ENCODE measurements at regions not wholly inside any gene's neighbourhood (a gene's known extent, or its start where the extent isn't known, plus 50 kb on each side); places are given as distances from the start of the nearest gene placed in this dataset.

DNA sequence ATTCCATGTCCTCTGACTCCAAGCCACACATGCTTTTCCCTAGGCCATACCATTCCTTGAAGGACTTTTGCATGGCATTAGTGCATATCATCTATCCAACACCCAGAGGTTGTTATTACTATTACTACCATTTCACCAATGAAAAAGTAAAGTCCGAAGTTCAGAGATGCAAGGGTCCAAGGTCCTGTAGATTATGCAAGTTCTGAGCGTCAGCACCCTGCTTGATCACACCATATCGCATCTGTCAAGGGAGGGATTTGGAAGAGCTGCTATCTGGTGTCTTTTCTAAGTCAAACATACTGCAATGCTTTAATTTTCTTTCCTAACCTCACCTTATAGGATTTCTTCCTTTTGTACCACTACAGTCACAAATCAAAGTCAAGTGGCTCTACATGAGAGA lies 214.7 kb upstream of the CADM1 start:
- DNase-seq (ENCODE audit: low spot score), result no peak

DNA sequence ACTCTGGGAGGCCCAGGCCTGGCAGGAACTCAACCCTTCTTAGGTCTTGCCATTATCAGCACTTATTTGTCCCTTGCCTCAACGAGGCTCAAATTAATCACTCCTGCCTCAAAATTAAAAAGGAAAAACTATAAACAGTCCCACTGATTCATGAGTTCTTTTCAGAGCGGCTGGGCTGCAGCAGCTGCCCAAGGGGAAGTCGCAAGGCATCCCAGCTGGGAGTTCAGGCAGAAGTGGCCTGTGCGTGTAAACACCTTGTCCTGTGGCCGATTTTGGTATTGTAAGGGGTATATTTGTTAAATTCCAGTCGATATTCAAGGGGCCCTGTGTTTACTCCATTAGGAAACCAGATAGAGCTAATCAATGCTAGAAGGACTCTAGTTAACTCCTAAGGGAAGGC lies 213.9 kb upstream of the CADM1 start:
- no peak for DNase-seq (ENCODE audit: low spot score)

DNA sequence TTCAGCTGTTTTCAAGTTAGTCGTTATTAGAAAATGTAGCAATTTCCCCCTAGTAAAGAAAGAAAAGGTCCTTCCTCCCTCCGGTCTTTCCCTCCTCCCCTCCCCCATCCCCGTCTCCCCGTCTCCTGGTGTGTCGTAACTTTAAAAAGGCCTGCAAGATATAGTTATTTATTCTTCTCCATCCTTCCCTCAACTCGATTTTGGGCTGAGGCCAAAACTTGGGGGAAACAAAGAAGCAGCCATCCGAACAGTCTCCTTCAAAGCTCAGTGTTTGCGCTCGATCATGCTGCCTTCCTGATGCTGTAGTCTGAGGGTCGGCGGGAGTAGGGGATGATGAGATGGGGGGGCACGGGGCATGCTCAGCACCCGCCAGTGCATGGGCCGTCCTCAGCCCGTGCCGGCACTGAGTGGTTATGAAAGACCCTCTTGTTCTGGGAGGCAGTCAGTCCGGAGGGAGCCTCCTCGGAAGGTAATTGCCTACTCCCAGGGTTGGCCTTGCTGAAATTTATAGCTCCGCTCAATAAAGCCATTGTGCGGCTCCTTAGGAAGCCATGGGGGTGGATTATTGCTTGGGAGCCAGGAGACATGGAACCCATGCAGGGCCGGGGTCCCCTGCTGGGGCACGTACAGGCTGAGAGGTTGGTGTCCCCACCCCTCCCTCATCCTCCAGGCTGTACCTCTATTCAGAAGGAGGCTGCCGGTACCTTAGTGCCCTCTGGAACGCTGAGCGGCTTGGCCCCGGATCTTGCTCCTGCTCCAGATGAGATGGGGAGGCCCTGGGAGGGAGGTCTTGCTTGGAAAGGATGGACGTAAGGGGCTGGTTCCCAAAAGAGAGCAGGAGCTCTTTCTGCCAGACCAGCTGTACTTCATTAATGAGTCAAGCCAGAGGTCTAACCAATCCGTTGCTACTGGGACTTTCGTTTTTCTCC lies 212.7 kb upstream of the CADM1 start:
- no peak for DNase-seq (ENCODE audit: low spot score)

DNA sequence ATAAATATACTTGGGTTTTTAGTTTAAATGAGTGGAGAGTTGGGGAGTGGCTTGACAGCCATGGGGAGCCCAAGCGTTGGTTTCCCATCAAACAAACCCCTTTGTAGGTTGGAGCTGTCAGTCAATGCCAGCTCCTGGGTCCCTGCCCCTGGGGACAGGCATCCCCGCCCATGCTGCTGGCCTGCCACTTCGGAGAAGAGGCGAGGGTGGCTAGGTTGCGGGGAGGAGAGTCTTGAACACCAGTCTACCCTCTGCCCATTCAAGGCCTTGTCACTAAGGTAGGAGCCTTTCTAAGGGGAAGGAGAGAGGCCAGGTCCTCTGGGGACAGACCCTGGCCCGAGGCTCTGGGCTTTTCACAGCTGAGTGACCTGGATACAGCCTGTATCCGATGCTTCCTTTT lies 211.9 kb upstream of the CADM1 start:
- DNase-seq (ENCODE audit: low spot score), result no peak

DNA sequence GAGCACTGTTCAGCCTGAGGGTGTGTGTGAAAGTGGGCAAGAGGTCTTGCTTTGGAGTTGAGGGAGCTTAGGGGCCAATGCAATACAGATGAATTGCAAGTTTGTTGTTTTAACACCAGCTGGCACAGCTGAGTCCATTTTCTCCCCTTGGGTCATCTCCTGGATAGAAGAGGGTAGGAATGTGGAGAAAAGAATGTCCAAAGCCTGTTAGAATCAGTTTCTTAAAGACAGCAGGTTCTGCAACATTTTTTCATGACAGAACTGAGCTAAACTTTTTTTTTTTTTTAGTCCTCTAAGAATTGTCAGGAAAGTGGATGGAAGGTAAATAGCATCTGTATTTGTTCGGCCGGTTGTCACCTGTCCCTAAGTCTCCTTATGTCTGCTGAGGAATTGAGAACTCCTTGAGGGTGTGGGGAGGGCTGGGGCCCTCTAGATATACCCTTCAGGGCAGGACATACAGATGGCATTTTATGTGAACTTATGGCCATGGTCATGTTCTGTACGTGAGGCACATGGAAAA lies 211.1 kb upstream of the CADM1 start:
- no peak for DNase-seq (ENCODE audit: low spot score)

DNA sequence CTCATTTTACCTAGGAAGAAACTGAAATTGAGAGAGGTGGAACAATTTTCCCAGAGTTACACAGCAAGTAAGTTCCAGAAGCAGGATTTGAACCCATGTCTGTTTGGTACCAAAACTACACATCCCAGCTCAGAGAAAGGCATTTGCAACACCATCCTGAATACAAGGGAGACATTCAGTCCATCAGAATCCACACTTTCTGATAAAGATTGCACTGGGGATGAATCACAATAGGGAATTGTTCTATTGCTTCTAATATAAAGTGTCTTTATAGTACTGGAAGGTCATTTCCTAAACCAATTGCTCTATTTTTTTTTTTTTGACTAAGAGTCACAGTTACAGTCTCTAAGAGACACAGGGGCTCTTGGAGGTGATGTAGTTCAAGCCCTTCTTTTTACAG lies 208.1 kb upstream of the CADM1 start:
- no peak for DNase-seq (ENCODE audit: low spot score)

DNA sequence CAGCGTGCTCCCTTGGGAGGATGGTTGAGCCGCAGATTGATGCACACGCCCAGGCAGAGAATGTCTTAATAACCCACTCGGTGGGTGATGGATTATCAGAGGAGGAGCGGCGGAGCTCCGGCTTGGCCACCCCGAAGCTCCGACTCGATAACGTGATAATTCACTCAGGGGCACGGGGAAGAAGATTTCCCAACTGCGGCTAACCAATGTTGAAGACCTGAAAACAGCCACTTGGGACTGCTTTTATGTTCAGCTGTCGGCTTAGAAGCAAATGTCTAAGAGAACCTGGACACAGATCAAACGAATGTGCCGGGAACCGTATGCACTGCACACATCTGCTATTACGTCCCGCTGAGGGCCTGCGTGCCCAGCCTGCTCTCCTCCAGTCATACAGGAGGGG lies 206.8 kb upstream of the CADM1 start:
- no peak for DNase-seq (ENCODE audit: low spot score)

DNA sequence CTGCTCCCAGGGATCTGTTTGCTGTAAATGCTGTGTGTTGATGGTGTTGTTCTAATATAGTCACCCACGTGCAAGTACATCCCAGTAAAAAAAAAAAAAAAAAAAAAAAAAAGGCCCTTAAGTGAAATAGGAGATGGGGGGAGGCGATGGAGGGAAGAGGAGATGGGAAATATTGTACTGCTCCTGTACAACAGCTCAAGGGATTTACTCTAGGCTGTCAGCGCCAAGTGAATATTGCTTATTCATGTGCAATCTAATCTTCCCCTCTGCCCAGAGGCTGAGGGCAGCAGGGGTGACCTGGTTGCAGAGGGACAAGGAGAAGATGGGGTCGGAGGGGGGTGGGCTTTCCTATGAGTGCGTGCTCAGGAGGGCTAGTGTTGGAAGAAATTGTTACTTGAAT lies 206.2 kb upstream of the CADM1 start:
- DNase-seq (ENCODE audit: low spot score), result no peak

DNA sequence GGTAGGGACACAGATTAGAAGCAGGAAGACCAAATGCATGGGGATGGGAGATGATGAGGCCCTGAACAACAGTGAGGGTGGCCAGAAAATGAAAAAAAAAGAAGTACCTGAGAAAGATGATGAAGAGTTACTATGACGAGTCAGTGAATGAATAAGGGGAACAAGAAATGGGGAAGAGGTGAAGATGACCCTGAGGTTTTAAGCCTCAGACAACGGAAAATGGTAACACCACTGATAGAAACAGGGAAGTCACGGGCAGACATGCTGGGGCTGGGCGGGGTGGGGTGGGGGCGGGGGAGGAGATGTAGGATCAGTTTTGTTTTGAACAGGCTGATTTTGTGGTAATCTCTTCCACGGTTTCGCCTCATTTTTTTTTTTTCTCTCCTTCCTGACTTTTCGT lies 205.1 kb upstream of the CADM1 start:
- no peak for DNase-seq (ENCODE audit: low spot score)

DNA sequence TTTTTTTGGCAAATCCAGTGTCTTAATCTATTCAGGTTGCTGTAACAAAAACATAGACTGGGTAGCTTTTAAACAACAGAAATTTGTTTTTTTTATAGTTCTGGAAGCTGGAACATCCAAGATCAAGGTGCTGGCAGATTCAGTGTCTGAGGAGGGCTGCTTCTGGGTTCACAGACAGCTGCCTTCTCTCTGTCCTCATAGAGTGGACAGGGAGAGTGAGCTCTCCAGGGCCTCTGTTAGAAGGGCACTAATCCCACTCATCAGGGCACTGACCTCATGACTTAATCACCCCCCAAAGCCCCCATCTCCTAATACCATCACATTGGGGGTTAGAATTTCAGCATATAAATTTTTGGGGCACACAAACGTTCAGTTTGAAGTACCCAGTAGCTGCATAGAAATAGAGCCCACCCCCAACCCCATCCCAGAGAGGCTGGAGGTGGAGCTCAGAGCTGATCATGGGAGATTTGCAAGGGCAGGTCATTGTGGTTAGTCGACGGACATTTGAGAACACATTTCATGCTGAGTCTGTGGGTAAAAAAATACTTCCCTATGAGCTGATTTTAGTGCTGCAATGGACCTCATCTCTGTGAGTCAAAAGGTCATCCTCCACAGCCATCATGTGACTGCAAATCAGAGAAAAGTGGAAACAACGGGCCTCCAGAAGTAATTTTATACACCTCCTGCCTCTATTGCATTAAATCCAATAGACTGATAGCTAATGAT lies 203.1 kb upstream of the CADM1 start:
- DNase-seq (ENCODE audit: low spot score), result no peak

DNA sequence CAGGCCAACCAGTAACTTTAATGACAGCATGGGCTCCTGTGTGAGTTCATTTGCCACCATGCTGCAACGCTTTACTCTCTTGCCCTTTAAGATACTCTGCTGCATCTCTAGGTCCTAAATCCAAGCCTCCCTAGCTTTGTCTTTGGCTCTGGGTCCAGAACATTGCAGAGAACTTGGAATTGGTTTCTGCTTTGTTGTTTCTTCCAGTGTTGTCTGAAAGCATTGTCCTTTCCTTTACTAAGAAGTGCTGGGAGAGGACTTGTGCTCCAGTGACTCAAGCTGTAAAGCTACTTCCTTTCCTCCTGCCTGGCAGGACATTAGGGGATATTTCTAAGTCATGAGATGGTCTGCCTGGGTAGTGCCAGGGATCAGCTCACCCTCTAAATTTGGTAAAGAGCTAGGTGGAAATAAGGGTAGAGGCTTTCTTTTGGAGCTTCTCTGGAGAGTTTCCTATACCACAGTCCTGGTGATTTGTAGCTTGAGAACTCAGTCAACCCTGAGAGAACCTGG lies 202.5 kb upstream of the CADM1 start:
- no peak for DNase-seq (ENCODE audit: low spot score)

DNA sequence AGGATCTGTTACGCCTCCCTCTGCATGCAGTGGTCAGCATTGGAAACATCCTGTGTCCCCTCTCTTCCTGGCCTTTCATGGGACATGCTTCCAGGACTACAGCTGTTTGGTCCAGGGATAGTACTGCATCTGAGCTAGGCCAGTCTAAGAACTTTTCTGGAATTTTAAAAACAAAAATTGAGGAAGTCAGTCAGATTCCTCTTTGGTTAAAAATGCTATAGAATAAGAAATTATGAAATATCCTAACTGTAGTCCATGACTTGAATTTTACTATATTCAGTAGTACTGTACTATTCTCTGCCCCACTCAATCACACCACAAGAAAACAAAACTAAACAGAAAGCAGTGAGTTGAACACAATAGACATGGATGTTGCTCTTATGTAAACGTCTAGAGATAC lies 201.0 kb upstream of the CADM1 start:
- DNase-seq (ENCODE audit: low spot score), result no peak

DNA sequence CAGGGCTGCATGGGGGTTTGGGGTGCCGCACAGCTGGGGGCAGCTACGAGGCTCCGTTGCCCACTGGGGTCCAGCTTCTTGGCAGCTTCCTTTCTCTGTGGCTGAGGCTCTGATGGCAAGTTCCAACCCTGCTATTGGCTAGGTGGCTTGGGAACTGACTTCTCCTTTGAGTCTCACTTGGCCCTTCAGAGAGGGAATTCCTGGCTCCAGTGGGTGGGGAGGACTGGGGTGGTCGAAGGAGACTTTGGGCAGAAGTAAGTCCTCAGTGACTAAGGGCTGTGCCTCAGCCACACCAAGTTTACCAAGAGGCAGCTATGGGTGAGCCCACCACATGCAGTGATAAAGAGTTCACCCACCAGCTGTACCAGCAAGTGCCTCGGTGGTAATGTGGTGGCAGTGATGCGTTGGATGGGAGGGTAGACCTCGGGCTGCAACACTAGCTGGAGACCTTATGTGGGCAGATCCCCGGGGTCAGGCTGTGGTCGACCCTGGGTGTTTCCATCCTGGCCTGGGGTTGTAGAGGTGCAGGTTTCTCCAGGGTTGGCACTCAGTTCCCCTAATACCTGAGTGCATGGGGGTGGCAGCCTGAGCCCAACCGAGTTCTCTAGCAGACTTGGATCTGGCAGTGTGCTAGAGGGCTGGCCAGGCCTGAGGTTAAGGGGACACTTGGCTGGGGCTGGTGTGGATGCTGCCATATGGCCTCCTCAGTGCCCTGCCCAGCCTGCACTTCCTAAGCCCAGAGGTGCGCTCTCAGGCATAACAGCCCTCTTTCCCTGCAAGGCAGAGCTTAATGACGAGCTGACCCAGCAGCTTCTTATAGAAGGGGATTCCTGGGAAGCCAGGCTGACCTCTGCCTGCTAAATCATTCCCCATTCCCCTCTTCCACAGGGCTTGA lies 197.0 kb upstream of the CADM1 start:
- DNase-seq (ENCODE audit: low spot score), result no peak

DNA sequence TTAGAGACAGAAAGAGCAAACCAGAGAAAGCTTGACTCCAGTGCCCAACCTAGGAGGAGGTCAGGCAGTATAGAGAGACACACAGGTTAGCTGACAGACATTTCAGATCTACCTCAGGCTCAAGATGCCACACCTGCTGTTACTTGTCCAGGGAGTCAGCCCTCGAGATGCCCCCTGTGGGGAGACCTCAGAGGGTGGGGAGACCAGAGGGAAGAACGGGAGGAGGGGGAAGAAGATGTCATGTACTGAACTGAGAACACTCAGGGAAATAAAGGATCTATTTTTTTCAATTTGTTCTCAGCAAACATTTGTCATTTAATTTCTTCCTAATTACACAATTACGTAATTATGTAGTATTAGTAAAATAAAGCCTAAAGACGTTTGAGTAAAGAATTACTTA lies 196.3 kb upstream of the CADM1 start:
- DNase-seq (ENCODE audit: low spot score), result no peak

DNA sequence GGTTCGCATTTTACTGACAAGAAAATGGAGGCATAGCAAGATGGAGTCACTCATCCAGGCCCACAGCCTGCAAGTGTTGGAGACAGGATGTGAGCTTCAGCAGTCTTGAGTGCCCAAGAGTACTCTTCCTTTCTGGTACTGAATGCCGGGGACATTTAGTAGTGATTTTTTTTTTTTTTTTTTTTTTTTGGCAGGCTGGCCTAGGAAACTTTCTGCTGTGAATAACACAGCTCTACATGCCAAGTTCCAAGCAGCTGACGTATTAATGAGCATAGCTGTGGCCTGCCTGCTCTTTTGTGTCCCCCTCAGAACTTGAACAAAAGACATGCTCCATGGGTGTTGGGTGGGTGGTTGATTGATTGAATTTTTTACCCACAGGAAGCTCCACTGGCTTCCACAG lies 195.5 kb upstream of the CADM1 start:
- DNase-seq (ENCODE audit: low spot score), result no peak

DNA sequence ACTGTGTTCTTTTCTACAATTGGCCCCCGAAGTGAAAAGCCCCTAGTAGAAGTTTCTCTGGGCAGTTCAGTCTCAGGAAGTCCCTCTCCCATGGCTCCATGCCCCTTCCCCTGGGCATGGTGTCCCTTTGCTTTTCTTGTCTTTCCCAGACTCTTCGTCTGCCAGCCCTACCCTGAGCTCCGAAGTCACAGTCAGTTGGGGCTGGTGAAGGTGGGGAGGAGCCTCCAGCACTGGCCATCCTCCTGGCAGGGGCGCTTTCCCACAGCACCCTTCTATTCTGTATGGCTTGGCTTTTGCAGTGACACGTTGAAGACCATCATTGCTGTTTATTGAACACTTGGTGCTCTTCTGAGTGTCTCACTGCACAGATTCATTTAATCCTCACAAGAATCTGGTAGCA lies 195.1 kb upstream of the CADM1 start:
- DNase-seq (ENCODE audit: low spot score), result no peak

DNA sequence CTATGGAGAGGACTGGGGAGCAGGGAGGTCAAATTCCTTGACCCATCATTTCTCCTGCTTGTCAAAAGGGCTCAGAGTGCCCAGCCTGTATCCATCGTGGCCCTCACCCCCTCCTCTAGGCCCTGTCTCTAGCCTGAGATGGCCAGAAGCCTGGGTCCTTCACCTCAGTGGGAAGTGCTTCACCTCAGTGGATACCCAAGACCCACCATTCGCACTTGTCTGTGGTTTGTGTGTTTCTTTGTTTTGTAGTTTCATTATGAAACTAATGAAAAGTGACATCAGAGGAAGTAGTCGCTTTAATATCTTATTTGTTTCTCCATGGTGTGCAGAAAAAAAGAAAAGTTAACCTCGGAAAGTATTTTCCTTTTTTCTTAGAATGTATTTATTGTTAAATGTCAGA lies 194.0 kb upstream of the CADM1 start:
- no peak for DNase-seq (ENCODE audit: low spot score)

DNA sequence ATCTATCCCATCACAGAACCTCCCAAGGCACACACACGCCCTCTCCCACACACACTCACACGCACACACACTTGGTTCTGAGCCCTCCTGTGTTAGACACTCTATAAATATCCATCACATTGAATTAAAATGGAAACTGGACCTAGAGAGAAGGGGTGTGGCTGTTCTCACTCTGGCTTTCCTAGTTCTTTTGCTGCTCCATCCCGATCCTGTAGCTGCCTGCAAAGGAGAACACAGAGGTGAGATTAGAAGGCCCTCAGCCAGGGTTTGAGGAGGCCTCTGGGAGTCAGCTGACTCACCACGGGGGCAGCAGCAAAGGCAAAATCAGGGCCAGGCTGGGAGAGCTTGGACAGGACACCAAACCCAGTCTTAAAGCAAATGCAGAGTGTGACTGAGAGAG lies 192.3 kb upstream of the CADM1 start:
- DNase-seq (ENCODE audit: low spot score), result no peak

DNA sequence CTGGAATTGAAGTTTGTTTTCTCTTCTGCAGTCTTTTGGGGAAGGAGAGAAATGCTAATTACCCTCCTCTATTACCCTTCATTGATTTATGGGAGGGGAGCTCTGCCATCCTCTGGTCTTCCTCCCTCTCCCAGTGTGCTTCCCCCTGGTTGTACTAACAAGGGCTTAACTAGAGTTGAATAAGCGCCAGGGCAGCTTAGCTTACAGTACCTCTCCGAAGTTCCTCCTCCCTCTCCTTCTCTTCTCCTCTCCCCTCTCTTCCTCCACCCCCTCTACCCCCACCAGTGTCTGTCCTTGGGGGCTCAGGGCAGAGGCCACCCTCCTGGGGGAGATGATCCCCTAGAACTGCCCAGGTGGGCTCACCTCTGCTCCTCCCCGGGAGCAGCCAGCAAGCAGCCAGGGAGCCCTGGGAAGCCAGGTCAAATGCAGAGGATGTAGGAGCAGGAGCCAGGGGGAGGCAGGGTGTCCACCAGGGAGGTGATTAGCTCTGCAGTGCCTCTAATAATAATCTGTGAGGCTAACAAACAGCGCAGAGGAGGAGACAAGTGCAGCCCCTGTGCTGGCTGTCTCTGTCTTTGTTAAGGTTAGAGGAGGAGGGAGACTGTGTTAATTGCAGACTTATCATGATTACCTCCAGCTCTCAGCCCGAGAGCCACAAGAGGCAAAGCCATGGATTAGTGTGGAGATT lies 191.6 kb upstream of the CADM1 start:
- no peak for DNase-seq (ENCODE audit: low spot score)

DNA sequence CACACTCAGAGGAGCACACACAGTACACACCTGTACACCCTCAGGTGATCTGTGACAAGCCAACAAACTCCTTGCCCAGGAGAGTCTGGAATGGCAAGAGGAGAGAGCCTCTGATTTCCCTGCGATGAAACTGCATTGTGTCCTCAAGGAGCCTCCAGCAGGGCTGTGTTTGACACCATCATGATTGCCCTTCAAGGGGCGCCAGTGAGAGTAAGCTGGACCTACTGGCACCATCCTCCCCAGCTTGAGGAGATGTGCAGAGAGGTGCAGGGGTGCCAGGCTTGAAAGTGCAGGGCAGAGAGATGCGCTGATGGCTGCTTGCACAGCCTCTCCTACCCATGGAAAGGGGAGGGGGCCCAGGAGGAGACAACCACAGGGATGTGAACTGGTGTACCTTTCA lies 188.8 kb upstream of the CADM1 start:
- no peak for DNase-seq (ENCODE audit: low spot score)

DNA sequence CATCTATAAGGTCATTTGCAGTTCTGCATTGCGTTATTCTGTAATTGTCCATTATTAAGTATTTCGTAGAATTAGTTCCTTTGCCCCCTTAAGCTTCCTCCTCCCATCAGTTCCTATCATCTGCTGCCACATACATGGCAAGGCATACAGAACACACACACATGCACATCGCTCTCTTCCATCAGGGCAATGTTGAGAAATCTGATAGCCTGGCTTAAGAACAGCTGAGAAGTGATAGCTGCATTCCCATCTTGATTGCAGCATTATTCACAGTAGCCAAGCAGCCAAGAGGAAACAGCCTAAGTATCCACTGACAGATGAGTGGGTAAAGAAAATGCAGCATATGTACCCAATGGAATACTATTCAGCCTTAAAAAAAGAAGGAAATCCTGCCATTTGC lies 186.8 kb upstream of the CADM1 start:
- no peak for DNase-seq (ENCODE audit: low spot score)

DNA sequence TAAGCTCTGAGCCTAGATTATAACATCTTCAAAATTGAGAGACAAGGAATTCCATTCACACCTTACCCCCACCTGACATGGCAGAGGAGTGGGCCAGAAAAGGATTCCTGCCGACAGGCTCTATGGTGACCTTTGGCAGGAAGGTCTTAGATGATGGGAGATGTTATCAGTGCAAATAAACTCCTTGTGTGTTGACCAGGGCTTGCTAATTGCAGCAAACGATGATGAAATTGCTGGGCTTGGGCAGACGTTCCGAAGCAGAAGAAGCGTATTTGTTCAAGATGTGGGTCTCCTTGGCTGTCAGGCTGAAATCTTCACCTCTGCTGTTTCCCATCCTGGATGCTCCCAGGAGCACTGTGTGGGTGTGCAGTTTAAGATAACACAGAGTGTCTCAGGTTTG lies 183.7 kb upstream of the CADM1 start:
- no peak for DNase-seq (ENCODE audit: low spot score)

Data from kidney capillary endothelial cell (primary cell).